ENCODE measurements at regions not wholly inside any gene's neighbourhood (a gene's known extent, or its start where the extent isn't known, plus 50 kb on each side); places are given as distances from the start of the nearest gene placed in this dataset.
"Not testable (repeated sequence)": the region's sequence is repeated elsewhere in the genome, so short reads cannot be mapped to it uniquely, and the experiment has no call there.

DNA sequence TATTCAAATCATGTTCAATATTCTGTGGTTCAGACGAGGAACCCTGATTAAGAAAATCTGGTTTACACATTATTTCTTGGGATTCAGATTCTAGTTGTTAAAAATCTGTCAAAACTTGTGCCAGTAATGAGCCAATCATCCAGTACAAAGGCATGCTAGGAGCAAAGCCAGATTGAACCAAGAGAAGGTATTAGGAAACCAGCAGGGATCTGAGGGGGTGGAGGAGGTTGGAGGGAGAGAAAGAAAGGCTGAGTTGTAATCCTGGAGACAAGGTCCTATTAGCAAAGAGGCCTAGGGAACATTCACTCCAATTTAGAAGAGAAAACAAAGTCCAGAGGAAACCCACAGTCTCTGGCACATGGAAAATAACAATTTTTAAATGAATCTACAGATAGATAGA lies 352.9 kb downstream of the LTN1 start:
- no peak for DNase-seq

DNA sequence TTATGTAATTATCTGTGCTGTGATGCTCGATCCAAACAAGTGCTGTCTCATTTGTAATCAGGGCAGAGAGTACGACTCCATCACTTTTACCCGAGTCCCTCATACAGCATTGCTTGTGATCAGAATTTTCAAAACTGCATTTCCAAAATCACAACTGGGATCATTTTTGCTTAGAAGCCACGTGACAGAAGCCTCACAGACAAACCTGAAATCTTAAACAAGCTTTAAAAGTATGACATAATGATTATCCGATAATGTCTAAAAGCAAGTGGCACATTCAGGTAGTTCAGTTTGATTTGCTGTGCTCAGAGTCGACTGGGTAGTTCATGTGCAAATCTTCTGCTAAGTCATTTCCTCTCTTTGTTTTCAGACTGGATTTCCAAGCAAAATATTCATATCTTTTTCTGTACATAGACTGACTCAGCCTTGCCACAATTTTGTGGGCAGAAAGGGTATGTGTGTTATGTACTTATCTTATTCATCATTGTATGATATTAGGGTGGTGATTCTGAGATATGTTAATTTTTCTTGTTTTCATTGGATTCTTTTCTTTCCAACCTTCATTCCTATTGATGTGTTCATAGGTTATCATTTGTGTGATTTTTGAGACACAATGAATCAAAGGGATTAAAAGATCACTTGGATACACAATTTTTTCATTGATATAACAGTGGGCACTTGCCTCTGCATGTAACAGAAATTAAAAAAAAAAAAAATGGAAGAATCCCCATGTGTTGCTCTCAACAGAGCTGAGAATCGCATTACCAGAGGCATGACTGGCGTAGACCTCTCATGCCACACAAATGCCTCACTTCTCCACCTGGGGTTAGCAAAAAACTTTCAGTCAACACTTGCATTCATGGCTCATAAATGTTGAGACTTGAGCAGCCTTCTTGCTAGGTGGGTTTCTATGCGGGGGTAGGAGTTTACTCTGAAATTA lies 355.7 kb downstream of the LTN1 start:
- no peak for DNase-seq

DNA sequence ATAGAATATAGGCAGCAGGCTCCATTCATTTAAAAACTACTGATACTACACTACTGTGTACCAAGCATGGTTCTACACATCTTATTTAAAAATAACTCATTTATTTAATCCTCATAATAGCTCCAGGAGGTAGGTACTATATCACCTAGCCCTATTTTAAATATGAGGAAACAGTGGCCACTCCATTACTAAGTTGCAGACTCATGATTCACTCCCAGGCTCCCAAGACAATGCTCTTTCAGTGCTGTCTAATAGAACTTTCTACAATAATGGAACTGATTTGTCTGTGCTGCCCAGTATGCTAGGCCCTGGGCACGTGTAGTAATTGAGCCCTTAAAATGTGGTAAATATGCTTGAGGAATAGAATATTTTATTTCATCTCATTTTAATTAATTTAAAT lies 357.1 kb downstream of the LTN1 start:
- no peak for DNase-seq

DNA sequence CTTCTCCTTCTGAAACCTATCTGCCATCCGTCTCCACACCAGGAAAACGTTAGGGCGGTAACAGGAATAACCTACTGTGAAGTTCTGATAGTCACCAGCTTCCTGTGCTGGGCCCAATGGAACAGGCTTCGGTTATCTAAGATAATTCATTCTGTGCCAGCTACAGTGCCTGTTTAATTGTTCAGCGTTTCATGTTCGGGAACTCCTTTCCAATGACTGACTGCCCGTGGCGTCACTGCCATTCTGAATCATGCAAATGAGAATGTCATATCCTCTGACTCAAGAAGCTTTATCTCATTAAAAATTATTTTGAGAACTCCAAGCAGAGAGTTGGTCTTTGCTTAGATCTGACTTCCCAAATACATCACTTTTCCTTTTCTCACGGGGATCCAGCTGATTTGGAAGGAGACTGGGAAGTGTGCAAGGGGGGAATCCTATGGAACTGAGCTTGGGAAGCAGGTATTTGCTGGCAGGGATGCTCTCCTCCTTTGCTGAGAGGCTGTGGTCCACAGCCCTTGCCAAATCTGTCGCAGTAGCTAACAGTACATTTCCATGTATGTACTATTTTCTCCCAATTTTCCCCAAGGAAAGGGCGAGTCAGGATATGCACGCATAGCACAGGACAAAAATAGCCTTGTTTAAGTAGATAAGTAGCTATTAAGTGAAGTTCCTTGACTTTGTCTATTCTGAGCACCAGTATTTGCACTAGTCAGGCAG lies 358.7 kb downstream of the LTN1 start:
- no peak for DNase-seq

DNA sequence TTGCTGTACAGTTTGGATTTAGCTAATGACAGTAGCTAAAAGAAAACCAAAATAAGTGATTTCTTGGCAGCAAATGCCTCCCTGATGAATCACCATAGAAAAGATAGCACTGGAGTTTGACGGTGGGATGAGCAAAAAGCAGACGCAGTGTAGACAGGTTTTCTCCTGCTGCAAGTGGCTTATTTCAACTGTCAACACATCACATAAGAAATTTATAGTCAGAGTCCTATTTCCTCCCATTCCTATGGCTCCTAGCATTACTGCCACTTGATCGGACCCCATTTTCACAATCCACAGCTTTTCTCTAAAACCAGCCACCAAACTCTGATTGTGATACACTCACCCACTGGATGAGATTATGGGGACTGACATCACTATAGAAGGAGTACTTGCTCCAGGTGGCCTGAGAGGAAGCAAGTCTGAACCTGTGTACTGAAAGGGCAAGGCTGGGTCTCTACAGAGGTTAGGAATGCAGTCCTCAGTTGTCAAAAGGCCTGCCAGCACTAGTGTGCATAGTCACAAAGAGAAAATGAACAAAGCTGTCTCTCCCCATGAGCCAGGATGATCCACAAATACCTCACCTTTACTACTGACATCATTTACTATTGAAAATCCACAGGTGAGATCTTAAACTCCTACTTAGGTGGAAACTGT lies 359.8 kb downstream of the LTN1 start:
- DNase-seq: no peak

DNA sequence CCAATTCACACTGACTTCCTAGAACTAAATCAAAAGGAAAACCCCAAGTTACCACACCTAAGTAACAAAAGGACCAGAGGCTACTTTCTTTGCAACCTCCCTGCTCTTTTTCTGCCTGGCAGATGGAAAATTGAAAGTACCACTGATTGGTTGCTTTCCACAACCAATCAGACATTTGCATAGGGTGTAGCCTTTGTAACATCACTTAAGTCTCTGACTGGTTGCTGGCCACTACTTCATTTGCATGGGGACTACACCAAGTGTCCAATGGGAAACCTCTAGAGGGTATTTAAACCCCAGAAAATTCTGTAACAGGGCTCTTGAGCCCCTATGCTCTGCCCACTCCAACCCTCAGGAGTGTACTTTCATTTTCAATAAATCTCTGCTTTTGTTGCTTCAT lies 365.0 kb downstream of the LTN1 start:
- no peak for DNase-seq

DNA sequence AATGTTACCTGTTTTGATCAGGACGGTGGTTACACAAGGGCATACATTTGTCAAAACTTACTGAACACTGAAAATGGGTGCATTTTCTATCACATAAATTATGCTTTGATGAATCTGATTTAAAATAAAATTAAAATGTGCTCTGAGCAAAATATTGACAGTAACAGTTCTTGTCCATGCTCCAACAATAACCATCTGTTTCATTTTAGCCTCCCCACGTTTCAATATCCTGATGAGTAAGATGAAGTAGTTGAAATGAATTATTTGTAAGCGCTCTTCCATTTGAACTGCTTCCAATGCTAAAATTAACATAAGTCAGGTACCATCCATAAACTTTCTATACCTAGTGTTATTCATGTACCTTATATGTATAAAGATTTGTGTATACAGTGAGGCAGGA lies 365.4 kb downstream of the LTN1 start:
- DNase-seq: no peak

DNA sequence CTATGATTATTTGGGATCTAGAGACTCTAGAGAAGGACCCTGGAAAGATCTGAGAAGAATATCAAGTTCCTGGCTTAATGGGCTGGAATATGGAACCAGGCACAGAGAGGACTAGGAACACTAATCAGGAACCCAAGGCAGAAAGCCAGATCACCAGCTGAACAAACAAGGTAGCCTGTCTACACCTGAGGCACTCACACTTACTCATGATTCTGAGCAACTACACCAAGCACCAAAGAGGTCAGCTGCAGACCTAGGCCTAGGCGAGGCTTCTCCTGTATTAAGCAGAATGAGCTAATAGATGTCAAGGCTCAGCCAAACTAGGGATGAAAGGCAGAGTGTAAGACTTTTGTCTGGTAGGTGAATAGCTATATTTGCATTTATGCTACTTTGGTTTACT lies 368.1 kb downstream of the LTN1 start:
- DNase-seq: no peak

DNA sequence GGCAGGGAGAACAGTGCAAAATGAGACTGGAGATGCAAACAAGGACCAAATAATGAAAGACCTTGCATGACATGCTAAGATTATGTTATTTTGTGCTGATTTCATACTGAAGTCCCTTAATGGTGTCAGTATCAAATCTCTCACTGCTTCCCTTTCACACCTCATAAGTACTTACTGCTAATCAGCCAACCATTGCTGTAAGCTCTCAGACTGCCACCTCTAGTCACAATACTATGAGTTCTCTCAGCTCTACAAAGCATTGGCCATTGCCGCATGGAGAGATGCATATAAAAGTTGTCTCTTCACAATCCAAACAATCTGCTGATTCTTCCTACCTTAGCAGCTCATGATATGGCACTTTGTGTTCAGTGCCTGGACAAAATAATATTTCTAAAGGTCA lies 375.4 kb downstream of the LTN1 start:
- no peak for DNase-seq

DNA sequence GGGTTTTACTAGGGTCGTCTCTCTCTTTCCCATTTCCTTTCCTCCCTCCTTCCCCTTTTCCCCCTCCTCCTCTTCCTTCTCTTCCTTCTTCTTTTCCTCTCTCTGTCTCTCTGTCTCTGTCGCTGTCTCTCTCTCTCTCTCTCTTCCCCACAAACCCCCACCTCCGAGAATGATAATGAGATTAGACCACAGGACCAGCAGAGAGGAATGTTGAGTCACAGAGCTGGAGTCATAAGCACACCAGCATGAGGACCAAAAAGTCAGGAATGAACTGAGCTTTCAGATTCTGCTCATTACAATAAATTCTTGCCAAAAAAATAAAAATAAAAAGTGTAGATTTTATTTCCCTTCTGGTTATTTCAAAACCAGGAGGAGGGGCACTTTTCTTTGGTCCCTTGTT lies 377.4 kb downstream of the LTN1 start:
- DNase-seq: no peak

DNA sequence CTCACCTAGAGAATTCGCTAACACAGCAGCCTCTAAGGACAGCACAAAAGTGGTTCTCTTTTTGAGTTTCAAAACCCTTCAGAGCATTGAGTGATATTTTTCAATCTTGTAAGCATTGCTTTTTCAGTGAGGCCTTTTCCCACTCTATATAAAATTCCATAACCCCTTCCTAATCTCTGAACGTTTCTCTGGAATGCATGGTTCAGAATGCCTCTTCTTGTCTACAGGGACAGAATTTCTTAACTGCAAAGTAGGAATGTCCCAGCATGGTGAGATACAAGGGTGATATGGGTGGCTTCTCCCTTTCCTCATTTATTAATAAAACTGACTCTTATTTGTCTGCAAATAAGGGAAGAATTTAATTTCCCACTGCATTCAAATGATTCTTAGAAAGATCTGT lies 377.9 kb downstream of the LTN1 start:
- no peak for DNase-seq

DNA sequence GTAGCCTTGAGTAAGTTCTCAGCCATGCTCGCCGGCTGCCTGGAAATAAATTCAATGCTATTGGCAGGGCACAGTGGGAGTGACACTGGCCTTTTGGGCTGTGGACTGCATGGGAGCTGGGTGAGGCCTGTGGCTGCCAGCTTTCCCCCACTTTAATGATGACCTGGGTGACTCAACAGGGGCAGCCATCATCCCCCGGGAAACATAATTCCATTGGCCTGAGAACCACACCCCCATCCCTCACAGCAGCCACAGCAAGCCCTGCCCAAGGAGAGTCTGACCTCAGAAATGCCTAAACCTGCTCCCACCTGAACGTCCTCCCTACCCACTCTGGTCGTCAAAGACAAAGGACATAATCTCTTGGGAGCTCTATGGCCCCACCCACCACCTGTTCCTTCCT lies 384.0 kb downstream of the LTN1 start:
- no peak for DNase-seq

DNA sequence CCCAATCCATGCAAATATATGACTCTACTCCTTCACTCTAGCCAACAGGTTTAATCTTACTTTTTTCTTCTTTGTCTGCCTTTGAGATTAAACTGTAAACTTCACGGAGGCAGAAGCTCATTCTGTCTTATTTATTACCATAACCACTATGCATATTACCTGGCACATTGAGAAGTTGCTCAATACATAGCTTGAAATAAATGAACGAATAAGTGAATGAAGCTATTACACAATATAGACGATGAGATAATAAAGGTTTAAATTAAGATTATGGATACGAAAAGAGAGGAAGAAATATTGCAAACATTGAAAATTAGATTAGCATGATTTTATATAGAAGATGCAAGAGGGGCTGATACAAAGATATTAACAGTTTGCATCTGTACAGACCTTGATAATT lies 385.1 kb downstream of the LTN1 start:
- no peak for DNase-seq

DNA sequence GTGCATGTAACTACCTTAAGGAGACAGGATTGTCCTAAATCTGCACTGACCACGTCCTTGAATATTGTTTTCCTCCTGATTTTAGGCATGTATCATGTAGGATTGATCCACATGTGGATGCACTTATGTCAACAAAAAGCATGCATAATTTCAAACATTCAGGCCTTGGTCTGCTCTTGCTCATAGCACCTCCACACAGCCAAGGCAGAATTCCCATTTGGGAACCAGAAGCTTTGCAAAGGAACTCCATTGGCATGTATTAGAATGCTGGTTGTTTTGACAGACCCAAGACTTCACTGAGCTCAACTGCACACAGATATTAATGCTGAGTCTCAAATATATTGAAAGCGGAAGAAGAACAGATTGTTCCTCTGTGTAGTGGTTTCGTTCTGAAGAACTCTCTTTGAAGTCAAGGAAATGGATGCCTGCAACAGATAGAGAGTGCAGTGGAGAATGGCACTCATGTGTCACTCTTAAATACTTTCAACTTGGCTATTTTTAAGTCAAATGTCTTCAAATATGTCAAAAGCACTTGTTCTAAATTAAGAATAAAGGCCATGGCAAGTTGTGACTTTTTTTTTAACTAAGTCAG lies 387.6 kb downstream of the LTN1 start:
- DNase-seq: no peak

DNA sequence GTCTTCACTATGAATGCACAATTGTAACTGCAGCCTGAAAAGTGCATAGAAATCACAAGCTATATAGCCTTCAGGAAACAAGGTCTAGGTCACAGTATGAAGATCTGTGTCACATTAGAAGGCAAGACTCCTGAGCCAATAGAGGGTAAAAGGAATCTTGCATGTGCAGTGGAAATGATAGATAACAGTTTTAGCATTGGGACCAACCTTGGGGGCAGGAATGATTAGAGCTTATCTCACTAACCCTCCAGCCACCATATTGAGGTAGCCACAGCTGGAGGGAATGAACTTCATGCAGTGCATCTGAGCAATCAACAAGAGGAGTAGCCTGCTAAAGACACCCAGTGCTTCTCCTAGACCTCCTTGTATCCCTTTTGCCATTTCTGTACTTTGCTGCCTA lies 390.1 kb downstream of the LTN1 start:
- DNase-seq: no peak

DNA sequence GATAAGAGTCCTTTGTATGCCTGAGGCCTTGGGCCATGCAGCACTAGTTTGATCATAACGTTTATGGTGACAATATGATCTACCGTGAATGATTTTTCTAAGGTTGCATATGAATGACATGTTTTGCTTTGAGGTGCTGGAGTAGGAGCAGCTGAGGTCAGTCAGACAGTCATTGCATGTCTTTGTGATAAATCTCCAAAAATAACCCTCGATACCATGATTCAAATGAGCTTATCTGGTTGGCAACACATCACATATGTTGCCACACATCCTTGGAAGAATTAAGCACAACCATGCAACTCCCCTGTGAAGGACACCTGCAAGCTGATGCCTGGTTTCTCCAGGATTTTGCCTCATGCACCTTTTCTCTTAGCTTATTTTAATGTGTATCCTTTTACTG lies 394.5 kb downstream of the LTN1 start:
- no peak for DNase-seq

DNA sequence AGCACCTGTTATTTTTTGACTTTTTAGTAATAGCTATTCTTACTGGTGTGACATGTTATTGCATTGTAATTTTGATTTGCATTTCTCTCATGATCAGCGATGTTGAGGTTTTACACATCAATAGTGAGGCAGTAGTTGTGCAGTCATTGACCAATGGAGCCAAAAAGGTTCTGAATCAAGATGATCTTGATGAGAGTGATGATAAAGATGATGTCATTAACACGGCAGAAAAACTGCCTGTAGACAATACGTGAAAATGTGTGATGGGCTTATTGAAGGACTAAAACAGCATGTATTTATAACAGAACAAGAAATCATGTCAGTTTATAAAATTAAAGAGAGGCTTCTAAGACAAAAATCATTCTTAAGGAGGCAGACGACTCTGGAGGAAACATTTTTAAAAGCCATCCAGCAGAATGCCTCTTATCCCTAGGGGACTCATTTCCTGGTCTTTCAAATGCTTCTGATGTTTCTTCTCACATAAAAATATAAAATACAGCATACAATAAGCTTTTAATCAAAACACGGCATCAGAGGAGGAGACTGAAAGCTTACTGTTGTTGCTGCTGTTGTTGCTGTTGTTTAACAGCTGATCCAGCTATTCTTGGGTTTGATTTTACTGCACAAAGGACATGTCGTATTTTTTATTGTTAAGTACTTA lies 400.3 kb downstream of the LTN1 start:
- no peak for DNase-seq

DNA sequence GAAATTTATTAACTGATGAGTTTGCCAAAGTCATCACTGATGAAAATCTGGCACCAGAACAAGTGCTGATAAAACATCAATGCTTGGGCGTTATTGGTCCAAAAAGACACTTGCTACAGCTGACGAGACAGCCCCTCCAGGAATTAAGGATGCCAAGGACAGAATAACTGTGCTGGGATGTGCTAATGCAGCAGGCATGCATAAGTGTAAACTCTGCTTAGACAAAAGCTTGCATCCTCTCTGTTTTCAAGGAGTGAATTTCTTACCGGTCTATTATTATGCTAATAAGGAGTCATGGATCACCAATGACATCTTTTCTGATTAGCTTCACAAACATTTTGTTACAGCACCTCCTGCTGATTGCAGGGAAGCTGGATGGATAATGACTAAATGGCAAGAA lies 402.0 kb downstream of the LTN1 start:
- no peak for DNase-seq

DNA sequence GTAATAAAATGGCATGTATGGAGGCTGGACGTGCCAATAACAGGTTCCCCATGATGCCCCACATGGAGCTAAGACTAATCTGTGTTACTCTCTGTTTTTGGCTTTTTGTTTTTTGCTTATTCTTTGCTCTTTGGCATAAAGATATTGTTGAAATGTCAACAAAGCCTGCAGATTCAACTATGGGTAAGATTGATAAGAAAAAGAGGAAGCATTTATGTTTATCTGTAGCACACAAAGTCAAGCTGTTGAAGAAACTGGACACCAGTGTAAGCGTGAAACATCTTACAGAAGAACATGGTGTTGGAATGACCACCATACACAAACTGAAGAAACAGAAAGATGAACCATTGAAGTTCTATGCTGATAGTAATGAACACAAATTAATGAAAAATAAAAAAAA lies 402.7 kb downstream of the LTN1 start:
- no peak for DNase-seq

DNA sequence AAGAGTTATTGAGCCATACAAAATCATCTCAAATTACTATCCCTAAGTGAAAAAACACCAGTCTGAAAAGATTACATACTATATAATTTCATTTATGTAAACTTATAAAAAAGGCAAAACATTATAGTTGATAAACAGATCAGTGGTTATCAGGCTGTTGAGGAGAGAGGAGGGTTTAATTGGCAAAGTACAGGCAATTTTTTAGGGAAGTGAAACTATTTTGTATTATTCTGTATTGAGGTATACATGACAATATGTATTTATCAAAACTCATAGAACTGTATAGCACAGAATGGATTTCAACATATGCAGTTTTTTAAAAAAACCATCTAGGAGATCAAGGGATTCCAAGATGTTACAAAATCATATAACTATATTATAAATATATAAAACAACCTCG lies 403.7 kb downstream of the LTN1 start:
- no peak for DNase-seq

DNA sequence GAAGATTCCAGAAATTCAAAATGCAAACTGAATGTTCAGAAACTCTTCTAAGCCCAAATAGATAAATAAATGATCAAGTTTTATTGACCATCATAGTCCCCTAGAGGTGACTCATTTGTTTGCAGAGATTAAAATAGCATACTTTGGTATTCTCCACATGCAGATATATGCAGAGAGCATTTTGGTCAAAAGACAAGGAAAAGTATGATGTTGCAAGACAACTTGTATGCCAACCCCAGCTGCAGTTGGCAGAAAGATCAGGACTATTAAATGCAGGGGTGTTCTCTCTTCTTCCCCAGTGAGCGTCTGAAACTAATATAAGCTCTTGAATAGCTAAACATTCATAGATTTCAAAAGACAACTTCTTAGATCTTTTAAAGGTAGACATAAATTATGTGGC lies 404.9 kb downstream of the LTN1 start:
- no peak for DNase-seq

DNA sequence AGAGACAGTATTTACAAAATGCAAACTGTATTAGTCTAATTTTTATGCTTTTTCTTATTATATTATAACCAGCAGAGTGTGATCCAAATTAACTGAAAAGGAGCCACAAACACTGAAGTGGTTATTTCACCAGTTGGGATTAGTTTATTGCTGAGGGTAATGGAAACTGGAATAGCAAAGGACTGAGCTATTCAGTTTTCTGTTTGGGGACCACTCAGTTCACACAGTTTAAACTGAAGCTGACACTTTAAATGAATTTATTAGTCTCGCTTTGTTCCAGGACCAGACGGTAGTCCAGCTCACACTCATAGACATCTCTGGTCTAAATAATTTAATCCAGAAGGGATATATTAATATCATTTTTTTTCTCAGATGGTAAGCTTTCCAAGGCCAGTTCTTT lies 410.7 kb downstream of the LTN1 start:
- DNase-seq: no peak

DNA sequence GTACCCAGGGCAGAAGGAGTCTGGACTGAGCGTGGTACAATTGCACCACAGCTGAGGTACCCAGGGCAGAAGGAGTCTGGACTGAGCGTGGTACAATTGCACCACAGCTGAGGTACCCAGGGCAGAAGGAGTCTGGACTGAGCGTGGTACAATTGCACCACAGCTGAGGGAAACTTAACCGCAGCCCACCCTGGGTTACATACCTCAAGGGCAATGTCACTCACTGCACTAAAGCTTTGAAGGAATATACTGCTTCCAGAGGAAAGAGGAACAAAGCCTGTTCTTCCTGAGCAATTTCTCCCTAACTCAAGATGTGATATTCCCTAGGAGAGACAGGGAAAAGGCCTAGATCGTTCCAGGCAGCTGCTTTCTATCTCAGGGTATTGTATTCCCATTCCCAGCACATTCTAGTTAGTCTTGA lies 411.4 kb downstream of the LTN1 start:
- not testable (repeated sequence) for DNase-seq
